A549 (cell line): ENCODE measurements at regions not wholly inside any gene's neighbourhood (a gene's known extent, or its start where the extent isn't known, plus 50 kb on each side); places are given as distances from the start of the nearest gene placed in this dataset.

ENCODE experiments used
- CEBPB ChIP-seq, 2 experiments: fragments of >200 bp in 1 of 2; sonication (Bioruptor Twin) in 1 of 2; formaldehyde crosslinking in 1 of 2; IDR thresholded peaks; 2 replicates each; pipeline ENCODE4 v1.6.1; 2012 to 2016
- FOSB ChIP-seq: fragments of 250-450 bp; sonication (Bioruptor Pico); IDR thresholded peaks from 2 replicates; pipeline ENCODE4 v1.5.0; 2020; ENCODE audit warnings: mild to moderate bottlenecking, moderate library complexity
- HDAC2 ChIP-seq: fragments of 200-600 bp; sonication (generic); IDR thresholded peaks from 2 replicates; pipeline ENCODE4 v1.6.1; 2016
- JUN ChIP-seq, 2 experiments: fragments of >200 bp; sonication (Bioruptor Twin); formaldehyde crosslinking; IDR thresholded peaks; 2 replicates in 1 of 2; 3 replicates in 1 of 2; pipeline ENCODE4 v1.6.1; 2016 to 2017
- KDM1A ChIP-seq: fragments of 200-600 bp; sonication (generic); IDR thresholded peaks from 2 replicates; pipeline ENCODE4 v1.6.1; 2016; ENCODE audit warnings: low read depth, mild to moderate bottlenecking
- NR3C1 ChIP-seq: fragments of >200 bp; sonication (Bioruptor Twin); formaldehyde crosslinking; IDR thresholded peaks from 3 replicates; pipeline ENCODE4 v1.6.1; 2017
- POLR2A ChIP-seq: IDR thresholded peaks from 2 replicates; pipeline ENCODE4 v1.6.1; 2012; ENCODE audit warnings: mild to moderate bottlenecking, low read length
- RAD21 ChIP-seq, 2 experiments: fragments of >200 bp in 1 of 2; sonication (Bioruptor Twin) in 1 of 2; formaldehyde crosslinking in 1 of 2; IDR thresholded peaks in 1 of 2; conservative IDR thresholded peaks in 1 of 2; 2 replicates in 1 of 2; 3 replicates in 1 of 2; pipeline ENCODE4 v1.6.1; 2012 to 2018; ENCODE audit warnings: inconsistent platforms in 1 of 2
- RCOR1 ChIP-seq: fragments of 150-350 bp; IDR thresholded peaks from 2 replicates; pipeline ENCODE4 v1.6.1; 2014; ENCODE audit warnings: antibody characterized with exemption, low read length, low read depth
- TP53 ChIP-seq: fragments of 250-450 bp; sonication (Bioruptor Pico); IDR thresholded peaks from 2 replicates; pipeline ENCODE4 v1.5.0; 2021; ENCODE audit warnings: mild to moderate bottlenecking, moderate library complexity
- ZSCAN20 ChIP-seq: fragments of 250-450 bp; sonication (Bioruptor Pico); IDR thresholded peaks from 2 replicates; pipeline ENCODE4 v1.8.0; 2022; ENCODE audit warnings: mild to moderate bottlenecking, moderate library complexity
- TF ChIP-seq, protein P1 (sequence below): fragments of >200 bp; sonication (Bioruptor Twin); formaldehyde crosslinking; IDR thresholded peaks from 3 replicates; pipeline ENCODE4 v1.5.1; 2016
- TF ChIP-seq, protein P2 (sequence below): fragments of 200-600 bp; sonication (generic); IDR thresholded peaks from 2 replicates; pipeline ENCODE4 v1.6.1; 2016; ENCODE audit warnings: antibody characterized with exemption, mild to moderate bottlenecking, moderate library complexity
- TF ChIP-seq, protein P3 (sequence below): fragments of 450-650 bp; IDR thresholded peaks from 2 replicates; pipeline ENCODE4 v1.6.1; 2014; ENCODE audit warnings: antibody characterized with exemption

DNA sequence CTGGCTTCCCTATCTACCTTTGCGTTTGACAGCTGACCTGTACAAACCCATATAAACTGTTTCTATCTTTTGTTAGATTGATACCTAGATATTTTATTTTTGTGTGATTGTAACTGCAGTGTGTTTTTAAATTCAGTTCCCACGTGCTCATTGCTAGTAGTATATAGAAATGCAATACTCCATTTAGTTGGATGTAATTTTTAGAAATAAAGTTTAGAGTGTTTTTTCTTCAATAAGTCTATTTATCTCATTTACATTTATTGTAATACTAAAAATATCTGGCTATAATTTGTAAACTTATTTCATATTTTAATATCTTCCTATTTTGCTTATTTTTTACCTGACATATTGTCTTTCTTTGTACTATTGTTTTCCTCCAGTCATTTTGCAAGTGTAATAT is 329.7 kb upstream of the ADARB2 start:
- no peak for TF ChIP-seq POLR2A
- TF ChIP-seq, protein P1, sequence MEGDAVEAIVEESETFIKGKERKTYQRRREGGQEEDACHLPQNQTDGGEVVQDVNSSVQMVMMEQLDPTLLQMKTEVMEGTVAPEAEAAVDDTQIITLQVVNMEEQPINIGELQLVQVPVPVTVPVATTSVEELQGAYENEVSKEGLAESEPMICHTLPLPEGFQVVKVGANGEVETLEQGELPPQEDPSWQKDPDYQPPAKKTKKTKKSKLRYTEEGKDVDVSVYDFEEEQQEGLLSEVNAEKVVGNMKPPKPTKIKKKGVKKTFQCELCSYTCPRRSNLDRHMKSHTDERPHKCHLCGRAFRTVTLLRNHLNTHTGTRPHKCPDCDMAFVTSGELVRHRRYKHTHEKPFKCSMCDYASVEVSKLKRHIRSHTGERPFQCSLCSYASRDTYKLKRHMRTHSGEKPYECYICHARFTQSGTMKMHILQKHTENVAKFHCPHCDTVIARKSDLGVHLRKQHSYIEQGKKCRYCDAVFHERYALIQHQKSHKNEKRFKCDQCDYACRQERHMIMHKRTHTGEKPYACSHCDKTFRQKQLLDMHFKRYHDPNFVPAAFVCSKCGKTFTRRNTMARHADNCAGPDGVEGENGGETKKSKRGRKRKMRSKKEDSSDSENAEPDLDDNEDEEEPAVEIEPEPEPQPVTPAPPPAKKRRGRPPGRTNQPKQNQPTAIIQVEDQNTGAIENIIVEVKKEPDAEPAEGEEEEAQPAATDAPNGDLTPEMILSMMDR, result no peak
- no peak for TF ChIP-seq HDAC2
- TF ChIP-seq NR3C1, result no peak
- TF ChIP-seq, protein P2, sequence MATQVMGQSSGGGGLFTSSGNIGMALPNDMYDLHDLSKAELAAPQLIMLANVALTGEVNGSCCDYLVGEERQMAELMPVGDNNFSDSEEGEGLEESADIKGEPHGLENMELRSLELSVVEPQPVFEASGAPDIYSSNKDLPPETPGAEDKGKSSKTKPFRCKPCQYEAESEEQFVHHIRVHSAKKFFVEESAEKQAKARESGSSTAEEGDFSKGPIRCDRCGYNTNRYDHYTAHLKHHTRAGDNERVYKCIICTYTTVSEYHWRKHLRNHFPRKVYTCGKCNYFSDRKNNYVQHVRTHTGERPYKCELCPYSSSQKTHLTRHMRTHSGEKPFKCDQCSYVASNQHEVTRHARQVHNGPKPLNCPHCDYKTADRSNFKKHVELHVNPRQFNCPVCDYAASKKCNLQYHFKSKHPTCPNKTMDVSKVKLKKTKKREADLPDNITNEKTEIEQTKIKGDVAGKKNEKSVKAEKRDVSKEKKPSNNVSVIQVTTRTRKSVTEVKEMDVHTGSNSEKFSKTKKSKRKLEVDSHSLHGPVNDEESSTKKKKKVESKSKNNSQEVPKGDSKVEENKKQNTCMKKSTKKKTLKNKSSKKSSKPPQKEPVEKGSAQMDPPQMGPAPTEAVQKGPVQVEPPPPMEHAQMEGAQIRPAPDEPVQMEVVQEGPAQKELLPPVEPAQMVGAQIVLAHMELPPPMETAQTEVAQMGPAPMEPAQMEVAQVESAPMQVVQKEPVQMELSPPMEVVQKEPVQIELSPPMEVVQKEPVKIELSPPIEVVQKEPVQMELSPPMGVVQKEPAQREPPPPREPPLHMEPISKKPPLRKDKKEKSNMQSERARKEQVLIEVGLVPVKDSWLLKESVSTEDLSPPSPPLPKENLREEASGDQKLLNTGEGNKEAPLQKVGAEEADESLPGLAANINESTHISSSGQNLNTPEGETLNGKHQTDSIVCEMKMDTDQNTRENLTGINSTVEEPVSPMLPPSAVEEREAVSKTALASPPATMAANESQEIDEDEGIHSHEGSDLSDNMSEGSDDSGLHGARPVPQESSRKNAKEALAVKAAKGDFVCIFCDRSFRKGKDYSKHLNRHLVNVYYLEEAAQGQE, result no peak
- no peak for TF ChIP-seq RAD21 (conservative IDR thresholded peaks at IDR 0.05 in 1 of 2, IDR thresholded peaks at IDR 0.05 in 1 of 2)
- no peak for TF ChIP-seq RCOR1
- TF ChIP-seq KDM1A, result no peak
- TF ChIP-seq CEBPB (IDR thresholded peaks at IDR 0.05), result no peak
- TF ChIP-seq, protein P3, sequence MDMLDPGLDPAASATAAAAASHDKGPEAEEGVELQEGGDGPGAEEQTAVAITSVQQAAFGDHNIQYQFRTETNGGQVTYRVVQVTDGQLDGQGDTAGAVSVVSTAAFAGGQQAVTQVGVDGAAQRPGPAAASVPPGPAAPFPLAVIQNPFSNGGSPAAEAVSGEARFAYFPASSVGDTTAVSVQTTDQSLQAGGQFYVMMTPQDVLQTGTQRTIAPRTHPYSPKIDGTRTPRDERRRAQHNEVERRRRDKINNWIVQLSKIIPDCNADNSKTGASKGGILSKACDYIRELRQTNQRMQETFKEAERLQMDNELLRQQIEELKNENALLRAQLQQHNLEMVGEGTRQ, result no peak
- TF ChIP-seq ZSCAN20 (CRISPR knock-in tag), result no peak
- TF ChIP-seq TP53 (CRISPR knock-in tag), result no peak
- TF ChIP-seq JUN (IDR thresholded peaks at IDR 0.05), result no peak
- TF ChIP-seq FOSB (CRISPR knock-in tag), result no peak
